ENCODE measurements at regions not wholly inside any gene's neighbourhood (a gene's known extent, or its start where the extent isn't known, plus 50 kb on each side); places are given as distances from the start of the nearest gene placed in this dataset.

DNA sequence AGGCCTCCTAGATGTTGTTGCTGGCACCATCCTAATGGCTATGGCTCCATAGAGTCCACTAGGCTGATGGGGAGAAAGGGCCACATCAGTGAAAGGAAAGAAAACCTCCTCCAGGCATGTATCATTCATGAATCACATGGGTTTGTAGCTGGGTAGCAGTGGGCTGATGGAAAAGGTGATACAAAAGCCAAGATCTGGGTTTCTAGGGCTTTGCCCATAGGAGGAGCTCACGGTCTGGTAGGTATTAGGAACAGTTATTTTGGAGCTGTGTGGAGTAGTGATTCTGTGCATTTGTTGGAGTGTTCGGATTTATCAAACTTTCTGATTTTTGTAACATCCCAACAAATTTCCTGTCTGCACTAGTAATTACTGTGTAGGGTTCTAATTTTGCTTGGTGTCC is 259.2 kb downstream of the SLC4A3 start:
- no peaks in the 10 kb centered on the region for H3K4me1 Mint-ChIP-seq
- H3K14ac ChIP-seq (ENCODE audit: insufficient read depth, low read length) = no peak overlapping the region
- H3K27me3 ChIP-seq (ENCODE audit: insufficient read depth, low read length) = no peaks in the 10 kb centered on the region
- no peak overlapping the region for H3K23ac ChIP-seq (ENCODE audit: insufficient read length, low read depth, low read length)
- no peak overlapping the region for H2BK15ac ChIP-seq (ENCODE audit: low read depth, low read length)
- H3K4me2 ChIP-seq (ENCODE audit: insufficient read depth, insufficient read length, low read length) = no peak overlapping the region
- H3K23me2 ChIP-seq (ENCODE audit: insufficient read length, low read depth, low read length, poor library complexity, severe bottlenecking) = no peaks in the 10 kb centered on the region
- H2AFZ ChIP-seq (ENCODE audit: low read length) = no peak overlapping the region
- no peak overlapping the region for H2BK20ac ChIP-seq (ENCODE audit: low read depth, low read length, poor library complexity, severe bottlenecking)
- no peak overlapping the region for H2AK5ac ChIP-seq (ENCODE audit: insufficient read length, low read length)
- no peak overlapping the region for H4K5ac ChIP-seq (ENCODE audit: insufficient read length, low read depth, low read length)
- peak; percentile 31 for DNase-seq
- no peaks in the 10 kb centered on the region for H4K20me1 ChIP-seq (ENCODE audit: control insufficient read depth, insufficient read depth, insufficient read length)
- H2BK12ac ChIP-seq (ENCODE audit: insufficient read length, low read depth, low read length) = no peak overlapping the region
- no peak overlapping the region for H3K9ac ChIP-seq (ENCODE audit: extremely low read depth, insufficient read length, low read length)
- no peak overlapping the region for H3K18ac ChIP-seq (ENCODE audit: insufficient read length, low read depth, low read length)
- H3K27ac ChIP-seq (ENCODE audit: insufficient read length, low read depth, low read length) = no peak overlapping the region
- H3K9me3 Mint-ChIP-seq = no peaks in the 10 kb centered on the region
- no peak overlapping the region for H3K4me3 Mint-ChIP-seq
- H4K91ac ChIP-seq (ENCODE audit: insufficient read length, low read depth, low read length) = no peak overlapping the region
- H4K8ac ChIP-seq (replicated peaks; ENCODE audit: insufficient read length, low read depth, low read length) = no peak overlapping the region
- no CpG with 5 or more reads among the region's 2 CpGs for WGBS (ENCODE audit: extremely low coverage, insufficient read length, low lambda C conversion rate)
- no peak overlapping the region for H2BK5ac ChIP-seq (ENCODE audit: insufficient read length, low read length)
- no peak overlapping the region for H2BK120ac ChIP-seq (ENCODE audit: low read depth, low read length, poor library complexity, severe bottlenecking)
- H3T11ph ChIP-seq (ENCODE audit: low read length) = no peak overlapping the region
- no peak overlapping the region for H3K56ac ChIP-seq (ENCODE audit: insufficient read length, low read depth, low read length)
- no peaks in the 10 kb centered on the region for H3K9me3 ChIP-seq (ENCODE audit: control insufficient read depth, low read depth, low read length)
- no peak overlapping the region for H3K4ac ChIP-seq (ENCODE audit: low read depth, low read length)
- H3K79me2 ChIP-seq (ENCODE audit: insufficient read depth, low read length) = no peaks in the 10 kb centered on the region
- TF ChIP-seq, protein P1, sequence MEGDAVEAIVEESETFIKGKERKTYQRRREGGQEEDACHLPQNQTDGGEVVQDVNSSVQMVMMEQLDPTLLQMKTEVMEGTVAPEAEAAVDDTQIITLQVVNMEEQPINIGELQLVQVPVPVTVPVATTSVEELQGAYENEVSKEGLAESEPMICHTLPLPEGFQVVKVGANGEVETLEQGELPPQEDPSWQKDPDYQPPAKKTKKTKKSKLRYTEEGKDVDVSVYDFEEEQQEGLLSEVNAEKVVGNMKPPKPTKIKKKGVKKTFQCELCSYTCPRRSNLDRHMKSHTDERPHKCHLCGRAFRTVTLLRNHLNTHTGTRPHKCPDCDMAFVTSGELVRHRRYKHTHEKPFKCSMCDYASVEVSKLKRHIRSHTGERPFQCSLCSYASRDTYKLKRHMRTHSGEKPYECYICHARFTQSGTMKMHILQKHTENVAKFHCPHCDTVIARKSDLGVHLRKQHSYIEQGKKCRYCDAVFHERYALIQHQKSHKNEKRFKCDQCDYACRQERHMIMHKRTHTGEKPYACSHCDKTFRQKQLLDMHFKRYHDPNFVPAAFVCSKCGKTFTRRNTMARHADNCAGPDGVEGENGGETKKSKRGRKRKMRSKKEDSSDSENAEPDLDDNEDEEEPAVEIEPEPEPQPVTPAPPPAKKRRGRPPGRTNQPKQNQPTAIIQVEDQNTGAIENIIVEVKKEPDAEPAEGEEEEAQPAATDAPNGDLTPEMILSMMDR (conservative IDR thresholded peaks at IDR 0.05) = peak; percentile 62
- H3K27me3 Mint-ChIP-seq (ENCODE audit: low read depth) = no peaks in the 10 kb centered on the region; the same call in 1 of the 2 replicates
- no peaks in the 10 kb centered on the region for H3K36me3 Mint-ChIP-seq (ENCODE audit: insufficient read depth in 1 of 3, low read depth in 3 of 3)
- H3K27ac Mint-ChIP-seq = no peak overlapping the region
- no peaks in the 10 kb centered on the region for H3K79me1 ChIP-seq (ENCODE audit: insufficient read depth, low read depth, low read length, poor library complexity, severe bottlenecking)
- no peaks in the 10 kb centered on the region for H3K4me1 ChIP-seq (ENCODE audit: insufficient read depth, low read length)
